Midbrain (tissue), 1 donor: ENCODE measurements at regions not wholly inside any gene's neighbourhood (a gene's known extent, or its start where the extent isn't known, plus 50 kb on each side); places are given as distances from the start of the nearest gene placed in this dataset.
"Not testable (repeated sequence)": the region's sequence is repeated elsewhere in the genome, so short reads cannot be mapped to it uniquely, and the experiment has no call there.

Experiments used
- DNase-seq: peaks from one replicate; lab custom pipeline; 2025; lab: John Stamatoyannopoulos, UW

GRCh38 chr14:106618471-106618951 lies 1092.1 kb downstream of the TMEM121 start:
- not testable (repeated sequence) for DNase-seq

- no peak for DNase-seq
These were observed 1093.2 kb downstream of the TMEM121 start for GRCh38 chr14:106619606-106620005.

GRCh38 chr14:106620368-106620767 lies 1094.0 kb downstream of the TMEM121 start:
- no peak for DNase-seq

GRCh38 chr14:106622200-106622745 lies 1095.9 kb downstream of the TMEM121 start:
- no peak for DNase-seq

DNA sequence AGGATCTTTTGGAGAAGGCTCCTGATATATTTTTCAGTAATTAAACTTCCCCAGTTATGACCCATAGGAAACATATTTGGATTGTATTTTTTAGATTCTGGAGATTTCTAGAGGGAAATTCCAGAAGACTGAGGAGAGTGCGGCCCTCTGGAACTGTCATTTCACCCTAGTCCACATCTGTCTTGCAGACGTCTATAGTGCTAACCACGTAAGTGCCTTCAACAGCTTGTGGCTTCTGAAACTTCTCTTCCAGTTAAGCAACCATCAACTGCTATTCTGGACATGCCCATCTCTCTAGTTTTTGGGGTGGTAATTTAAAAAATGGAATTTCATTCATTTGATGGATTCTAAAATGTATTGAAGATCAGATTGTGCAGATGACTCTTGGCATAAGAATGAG lies 1098.8 kb downstream of the TMEM121 start:
- no peak for DNase-seq

DNA sequence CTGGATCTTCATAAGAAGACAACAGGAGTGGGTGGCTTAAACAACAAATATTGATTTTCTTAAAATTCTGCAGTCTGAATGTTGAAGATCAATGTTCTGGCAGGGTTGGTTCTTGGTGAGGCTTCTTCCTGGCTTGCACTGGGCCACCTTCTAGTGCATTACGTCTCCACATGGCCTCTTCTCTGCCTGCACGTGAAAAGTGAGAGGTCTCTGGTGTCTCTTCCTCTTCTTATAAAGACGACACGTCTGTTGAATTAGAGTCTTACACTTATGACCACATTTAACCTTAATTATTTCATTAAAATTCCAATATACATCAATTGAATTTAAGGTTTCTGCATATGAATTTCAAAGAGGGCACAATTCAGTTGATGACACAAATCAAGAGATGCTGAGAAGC lies 1100.1 kb downstream of the TMEM121 start:
- DNase-seq: not testable (repeated sequence)

DNA sequence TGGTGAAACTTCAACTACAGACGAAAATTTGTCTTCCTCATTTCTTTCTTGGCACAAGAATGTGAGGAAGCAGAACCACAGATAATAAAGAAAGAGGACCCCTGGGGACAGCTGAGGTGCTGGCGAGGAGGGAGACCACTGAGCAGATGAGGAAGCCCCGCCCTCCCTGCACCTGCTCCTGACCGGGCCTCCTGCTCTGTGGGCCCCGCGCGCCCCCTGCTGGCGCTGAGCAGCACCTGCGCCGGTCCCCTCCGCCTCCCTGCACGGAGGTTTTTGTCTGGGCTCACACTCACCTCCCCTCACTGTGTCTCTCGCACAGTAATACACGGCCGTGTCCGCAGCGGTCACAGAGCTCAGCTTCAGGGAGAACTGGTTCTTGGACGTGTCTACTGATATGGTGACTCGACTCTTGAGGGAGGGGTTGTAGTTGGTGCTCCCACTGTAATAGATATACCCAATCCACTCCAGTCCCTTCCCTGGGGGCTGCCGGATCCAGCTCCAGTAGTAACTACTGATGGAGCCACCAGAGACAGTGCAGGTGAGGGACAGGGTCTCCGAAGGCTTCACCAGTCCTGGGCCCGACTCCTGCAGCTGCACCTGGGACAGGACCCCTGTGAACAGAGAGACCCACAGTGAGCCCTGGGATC lies 1100.7 kb downstream of the TMEM121 start:
- DNase-seq: peak; percentile 5

GRCh38 chr14:106631879-106632278 lies 1105.5 kb downstream of the TMEM121 start:
- DNase-seq: no peak

GRCh38 chr14:106633721-106634120 lies 1107.3 kb downstream of the TMEM121 start:
- DNase-seq: no peak

DNA sequence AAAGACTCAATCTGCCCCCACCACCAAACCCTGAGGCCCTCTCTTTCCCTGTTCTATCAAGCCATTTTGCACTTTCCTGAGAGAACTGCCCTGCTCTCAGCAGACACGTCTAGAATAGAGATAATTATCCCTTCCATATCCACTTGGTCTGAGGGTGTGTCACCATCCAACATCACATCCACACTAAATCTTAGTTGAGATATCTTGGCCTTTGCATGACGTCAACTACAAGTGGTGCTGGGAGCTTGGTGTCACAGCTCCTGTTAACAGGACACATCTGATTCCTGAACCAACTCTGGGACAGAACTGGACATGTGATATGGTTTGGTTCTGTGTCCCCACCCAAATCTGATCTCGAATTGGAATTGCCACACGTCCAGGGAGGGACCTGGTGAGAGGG lies 1109.2 kb downstream of the TMEM121 start:
- DNase-seq: no peak

DNA sequence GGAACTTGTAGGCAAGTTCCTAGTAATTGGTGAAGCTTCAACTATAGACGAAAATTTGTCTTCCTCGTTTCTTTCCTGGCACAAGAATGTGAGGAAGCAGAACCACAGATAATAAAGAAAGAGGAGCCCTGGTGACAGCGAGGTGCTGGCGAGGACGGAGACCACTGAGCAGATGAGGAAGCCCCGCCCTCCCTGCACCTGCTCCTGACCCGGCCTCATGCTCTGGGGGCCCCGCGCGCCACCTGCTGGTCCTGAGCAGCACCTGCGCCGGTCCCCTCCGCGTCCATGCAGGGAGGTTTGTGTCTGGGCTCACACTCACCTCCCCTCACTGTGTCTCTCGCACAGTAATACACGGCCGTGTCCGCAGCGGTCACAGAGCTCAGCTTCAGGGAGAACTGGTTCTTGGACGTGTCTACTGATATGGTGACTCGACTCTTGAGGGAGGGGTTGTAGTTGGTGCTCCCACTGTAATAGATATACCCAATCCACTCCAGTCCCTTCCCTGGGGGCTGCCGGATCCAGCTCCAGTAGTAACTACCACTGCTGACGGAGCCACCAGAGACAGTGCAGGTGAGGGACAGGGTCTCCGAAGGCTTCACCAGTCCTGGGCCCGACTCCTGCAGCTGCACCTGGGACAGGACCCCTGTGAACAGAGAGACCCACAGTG lies 1112.5 kb downstream of the TMEM121 start:
- DNase-seq: not testable (repeated sequence)

- DNase-seq: no peak
These were observed 1115.7 kb downstream of the TMEM121 start for GRCh38 chr14:106642090-106642489.

- not testable (repeated sequence) for DNase-seq
These were observed 1116.6 kb downstream of the TMEM121 start for GRCh38 chr14:106642971-106643370.

- not testable (repeated sequence) for DNase-seq
These were observed 1122.5 kb downstream of the TMEM121 start for GRCh38 chr14:106648874-106649273.

DNA sequence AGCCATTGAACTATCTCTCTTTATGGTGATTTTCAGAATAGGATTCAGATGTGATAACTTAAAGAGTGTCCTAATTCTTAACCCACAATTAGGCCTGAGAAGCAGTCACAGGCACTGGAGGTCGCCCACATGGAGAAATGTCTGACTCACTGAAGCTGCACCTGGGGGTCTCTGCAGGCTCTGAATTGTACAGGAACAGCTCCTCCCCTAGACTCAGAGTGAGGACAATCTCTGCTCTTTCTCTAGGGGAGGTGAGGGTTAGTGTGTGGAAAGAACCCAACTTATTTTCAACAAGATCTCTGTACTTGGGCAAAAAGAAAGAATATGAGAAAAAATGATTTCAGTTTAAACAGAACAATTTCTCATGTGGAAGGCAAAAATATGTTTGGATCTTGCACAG lies 1124.6 kb downstream of the TMEM121 start:
- no peak for DNase-seq

- DNase-seq: no peak
These were observed 1126.1 kb downstream of the TMEM121 start for GRCh38 chr14:106652494-106652893.

GRCh38 chr14:106657460-106657859 lies 1131.1 kb downstream of the TMEM121 start:
- no peak for DNase-seq

GRCh38 chr14:106658066-106658860 lies 1131.9 kb downstream of the TMEM121 start:
- not testable (repeated sequence) for DNase-seq

- not testable (repeated sequence) for DNase-seq
These were observed 1135.2 kb downstream of the TMEM121 start for GRCh38 chr14:106661561-106661960.

- no peak for DNase-seq
These were observed 1136.7 kb downstream of the TMEM121 start for GRCh38 chr14:106662936-106663550.

GRCh38 chr14:106663805-106664410 lies 1137.5 kb downstream of the TMEM121 start:
- DNase-seq: not testable (repeated sequence)
